Thyroid gland (tissue), 4 donors: ENCODE measurements at regions not wholly inside any gene's neighbourhood (a gene's known extent, or its start where the extent isn't known, plus 50 kb on each side); places are given as distances from the start of the nearest gene placed in this dataset.

Source experiments
- DNase-seq, 2 donors: peaks; one replicate each; pipeline ENCODE4 v3.0.0-alpha.2; 2019
- H3K27ac ChIP-seq, 3 donors: fragments of 200-600 bp; sonication (generic); 1 replicate in 2 of 3; 2 replicates in 1 of 3; pipeline ENCODE4 v1.5.1; 2016 to 2019; ENCODE audit warnings: mild to moderate bottlenecking in 1 of 3, moderate library complexity in 1 of 3
- H3K27me3 ChIP-seq: fragments of 200-600 bp; sonication (generic); one replicate; pipeline ENCODE4 v1.5.1; 2019
- H3K36me3 ChIP-seq, 2 donors: fragments of 200-600 bp; sonication (generic); one replicate each; pipeline ENCODE4 v1.5.1; 2016 to 2019
- H3K4me1 ChIP-seq, 2 donors: fragments of 200-600 bp; sonication (generic); one replicate each; pipeline ENCODE4 v1.5.1; 2017 to 2019
- H3K4me3 ChIP-seq, 3 donors: fragments of 200-600 bp; sonication (generic); replicated peaks in 1 of 3; 1 replicate in 2 of 3; 2 replicates in 1 of 3; pipeline ENCODE4 v1.5.1; 2016; ENCODE audit warnings: mild to moderate bottlenecking in 1 of 3
- H3K9me3 ChIP-seq: fragments of 200-600 bp; sonication (generic); one replicate; pipeline ENCODE4 v1.5.1; 2017
- POLR2A ChIP-seq, 2 donors: fragments of 450-650 bp; IDR thresholded peaks; one replicate each; pipeline ENCODE4 v1.6.1; 2017; ENCODE audit warnings: antibody characterized with exemption in 2 of 2, mild to moderate bottlenecking in 2 of 2, moderate library complexity in 1 of 2
- WGBS, 2 donors: methylation state at CpG; one replicate each; pipeline ENCODE4 v1.1.5; 2017; 5-methylcytosine and 5-hydroxymethylcytosine counted together
- intact Hi-C: fragments of 100-400 bp; cut with DNase I; formaldehyde crosslinking; loops from one replicate; pipeline ENCODE4 v1.15.1; 2023
- TF ChIP-seq, protein P1 (sequence below), 6 experiments: fragments of 200-600 bp in 3 of 6; fragments of 450-650 bp in 3 of 6; sonication (generic) in 3 of 6; IDR thresholded peaks; one replicate each; pipeline ENCODE4 v1.5.1; 2016 to 2019; ENCODE audit warnings: antibody characterized with exemption in 6 of 6, mild to moderate bottlenecking in 2 of 6, inconsistent platforms in 1 of 6, moderate library complexity in 1 of 6

DNA sequence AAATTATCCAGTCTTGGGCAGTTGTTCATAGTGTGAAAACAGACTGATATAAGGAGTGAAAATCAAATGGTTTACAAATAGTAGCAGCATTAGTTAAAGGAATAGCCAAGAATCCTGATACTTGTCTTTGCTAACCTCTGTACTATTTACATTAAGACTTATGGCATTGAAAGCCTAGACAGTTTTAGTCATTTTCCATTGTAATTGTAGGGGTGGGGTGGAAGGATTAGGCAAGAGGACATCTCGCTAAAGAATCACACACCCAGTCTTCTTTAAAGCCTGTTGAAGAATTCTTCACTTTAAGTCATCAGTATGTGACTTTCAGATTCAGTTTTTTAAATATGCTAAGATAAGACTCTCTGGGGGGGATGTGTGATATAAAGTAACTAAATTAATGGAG, 207.5 kb upstream of the PHACTR1 start:
- intact Hi-C loops = no loop called here
- no peak for DNase-seq
- Histone ChIP-seq H3K36me3 (no peaks in the 10 kb centered on the region), H3K4me3 (no peak overlapping the region), H3K27ac (no peak overlapping the region), H3K9me3 (no peaks in the 10 kb centered on the region), H3K4me1 (no peaks in the 10 kb centered on the region), H3K27me3 (no peaks in the 10 kb centered on the region)
- TF ChIP-seq, protein P1, sequence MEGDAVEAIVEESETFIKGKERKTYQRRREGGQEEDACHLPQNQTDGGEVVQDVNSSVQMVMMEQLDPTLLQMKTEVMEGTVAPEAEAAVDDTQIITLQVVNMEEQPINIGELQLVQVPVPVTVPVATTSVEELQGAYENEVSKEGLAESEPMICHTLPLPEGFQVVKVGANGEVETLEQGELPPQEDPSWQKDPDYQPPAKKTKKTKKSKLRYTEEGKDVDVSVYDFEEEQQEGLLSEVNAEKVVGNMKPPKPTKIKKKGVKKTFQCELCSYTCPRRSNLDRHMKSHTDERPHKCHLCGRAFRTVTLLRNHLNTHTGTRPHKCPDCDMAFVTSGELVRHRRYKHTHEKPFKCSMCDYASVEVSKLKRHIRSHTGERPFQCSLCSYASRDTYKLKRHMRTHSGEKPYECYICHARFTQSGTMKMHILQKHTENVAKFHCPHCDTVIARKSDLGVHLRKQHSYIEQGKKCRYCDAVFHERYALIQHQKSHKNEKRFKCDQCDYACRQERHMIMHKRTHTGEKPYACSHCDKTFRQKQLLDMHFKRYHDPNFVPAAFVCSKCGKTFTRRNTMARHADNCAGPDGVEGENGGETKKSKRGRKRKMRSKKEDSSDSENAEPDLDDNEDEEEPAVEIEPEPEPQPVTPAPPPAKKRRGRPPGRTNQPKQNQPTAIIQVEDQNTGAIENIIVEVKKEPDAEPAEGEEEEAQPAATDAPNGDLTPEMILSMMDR (IDR thresholded peaks at IDR 0.05) = no peak
- TF ChIP-seq POLR2A (IDR thresholded peaks at IDR 0.05) = no peak
- 77 to 81% methylated on average over 1 of the region's 1 CpG for WGBS, 2 donors

DNA sequence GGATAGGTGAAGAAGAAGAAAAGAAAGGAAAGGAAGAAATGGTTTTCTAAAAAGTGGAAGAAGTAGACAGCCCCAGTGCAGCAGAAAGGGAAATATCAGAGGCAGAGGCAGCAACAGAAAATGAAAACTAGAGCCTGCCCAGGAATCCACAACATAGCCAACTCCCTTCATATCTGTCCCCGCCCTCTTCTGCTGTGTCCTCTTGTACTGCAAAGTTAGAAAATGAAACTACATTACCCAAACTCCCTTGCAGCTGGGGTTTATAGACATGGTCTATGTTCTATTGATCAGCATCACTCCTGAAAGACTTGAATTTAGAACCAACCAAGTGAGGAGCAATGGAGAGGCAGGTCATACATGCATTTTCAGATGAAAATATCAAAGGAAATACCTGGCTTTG, 200.5 kb upstream of the PHACTR1 start:
- WGBS, 2 donors = 27 to 74% methylated on average over 1 of the region's 1 CpG
- intact Hi-C loops = no loop called here
- Histone ChIP-seq H3K9me3 (no peaks in the 10 kb centered on the region), H3K4me3 (no peak overlapping the region), H3K4me1 (no peaks in the 10 kb centered on the region), H3K27ac (no peak overlapping the region), H3K36me3 (no peaks in the 10 kb centered on the region), H3K27me3 (no peaks in the 10 kb centered on the region)
- DNase-seq = no peak
- TF ChIP-seq, protein P1 (IDR thresholded peaks at IDR 0.05) = no peak
- no peak for TF ChIP-seq POLR2A (IDR thresholded peaks at IDR 0.05)

DNA sequence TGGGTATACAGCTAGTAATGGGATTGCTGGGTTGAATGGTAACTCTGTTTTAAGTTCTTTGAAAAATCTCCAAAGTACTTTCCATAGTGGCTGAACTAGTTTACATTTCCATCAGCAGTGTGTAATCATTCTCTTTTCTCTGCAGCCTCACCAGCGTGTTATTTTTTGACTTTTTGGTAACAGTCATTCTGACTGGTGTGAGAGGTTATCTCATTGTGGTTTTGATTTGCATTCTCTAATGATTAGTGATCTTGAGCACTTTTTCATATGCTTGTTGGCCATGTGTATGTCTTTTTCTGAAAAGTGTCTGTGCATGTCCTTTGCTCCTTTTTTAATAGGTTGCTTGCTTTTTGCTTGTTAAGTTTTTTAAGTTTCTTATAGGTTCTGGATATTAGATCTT, 194.2 kb upstream of the PHACTR1 start:
- no peak overlapping the region for H3K4me3 ChIP-seq
- intact Hi-C loops = no loop called here
- H3K27ac ChIP-seq = no peak overlapping the region
- no peak for TF ChIP-seq POLR2A (IDR thresholded peaks at IDR 0.05)
- DNase-seq = no peak
- no peaks in the 10 kb centered on the region for H3K9me3 ChIP-seq
- H3K4me1 ChIP-seq = no peaks in the 10 kb centered on the region
- 86 to 91% methylated on average over 1 of the region's 1 CpG for WGBS, 2 donors
- H3K36me3 ChIP-seq = no peaks in the 10 kb centered on the region
- H3K27me3 ChIP-seq = no peaks in the 10 kb centered on the region

DNA sequence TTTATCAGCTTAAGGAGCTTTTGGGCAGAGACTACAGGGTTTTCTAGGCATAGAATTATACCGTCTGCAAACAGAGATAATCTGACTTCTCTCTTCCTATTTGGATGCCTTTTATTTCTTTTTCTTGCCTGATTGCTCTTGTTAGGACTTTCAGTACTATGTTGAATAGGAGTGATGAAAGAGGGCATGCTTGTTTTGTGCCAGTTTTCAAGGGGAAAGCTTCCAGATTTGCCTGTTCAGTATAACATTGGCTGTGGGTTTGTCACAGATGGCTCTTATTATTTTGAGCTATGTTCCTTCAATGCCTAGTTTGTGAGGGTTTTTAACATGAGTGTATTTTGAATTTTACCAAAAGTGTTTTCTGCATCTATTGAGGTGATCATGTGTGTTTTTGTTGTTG, 192.8 kb upstream of the PHACTR1 start:
- intact Hi-C loops = no loop called here
- Histone ChIP-seq H3K4me1 (no peaks in the 10 kb centered on the region), H3K27me3 (no peaks in the 10 kb centered on the region), H3K27ac (no peak overlapping the region), H3K4me3 (no peak overlapping the region), H3K9me3 (no peaks in the 10 kb centered on the region), H3K36me3 (no peaks in the 10 kb centered on the region)
- no peak for DNase-seq
- WGBS, 2 donors = 78 to 90% methylated on average over 1 of the region's 1 CpG
- TF ChIP-seq, protein P1 (IDR thresholded peaks at IDR 0.05) = no peak

DNA sequence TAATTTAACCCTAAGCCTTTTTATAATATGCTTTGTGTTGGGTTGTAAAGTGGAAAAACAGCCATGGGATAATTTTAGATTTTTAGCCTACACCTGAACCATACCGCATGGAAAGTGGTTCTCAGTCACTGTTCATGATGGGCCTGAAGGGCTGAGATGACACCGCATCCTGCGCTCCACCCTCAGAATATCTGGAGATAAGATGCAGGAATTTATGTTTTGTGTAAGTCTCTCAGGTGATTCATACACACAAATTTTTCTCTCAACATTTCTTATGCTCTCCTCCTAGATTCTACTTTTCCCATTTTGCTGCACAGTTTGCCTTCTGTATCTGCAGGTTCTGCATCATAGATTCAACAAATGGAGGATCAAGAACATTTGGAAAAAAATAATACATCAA, 191.3 kb upstream of the PHACTR1 start:
- TF ChIP-seq, protein P1 (IDR thresholded peaks at IDR 0.05) = no peak
- TF ChIP-seq POLR2A (IDR thresholded peaks at IDR 0.05) = no peak
- Histone ChIP-seq H3K4me3 (no peak overlapping the region), H3K27ac (no peak overlapping the region), H3K4me1 (no peaks in the 10 kb centered on the region), H3K9me3 (no peaks in the 10 kb centered on the region), H3K27me3 (no peaks in the 10 kb centered on the region), H3K36me3 (no peaks in the 10 kb centered on the region)
- WGBS, 2 donors = 81 to 98% methylated on average over 3 of the region's 3 CpGs
- intact Hi-C loops = no loop called here
- no peak for DNase-seq

DNA sequence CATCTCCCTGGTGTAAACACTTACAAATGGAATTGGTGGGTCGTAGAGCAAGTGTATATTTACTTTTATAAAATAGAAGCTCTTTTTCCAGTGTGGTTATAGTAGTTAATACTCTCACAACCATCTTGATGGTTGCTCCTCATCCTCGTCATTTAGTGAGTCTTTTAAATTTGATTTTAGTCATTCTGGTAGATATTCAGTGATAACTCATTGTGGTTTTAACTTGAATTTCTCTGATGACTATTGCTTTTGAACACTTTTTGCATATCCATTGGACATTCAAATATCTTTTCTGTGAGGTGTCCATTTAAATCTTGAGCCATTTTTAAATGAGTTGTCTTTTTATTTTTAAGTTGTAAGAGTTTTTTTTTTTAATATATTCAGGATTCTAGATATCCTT, 189.2 kb upstream of the PHACTR1 start:
- Histone ChIP-seq H3K36me3 (no peaks in the 10 kb centered on the region), H3K4me3 (no peak overlapping the region), H3K27me3 (no peaks in the 10 kb centered on the region), H3K4me1 (no peaks in the 10 kb centered on the region), H3K9me3 (no peaks in the 10 kb centered on the region), H3K27ac (no peak overlapping the region)
- 83 to 95% methylated on average over 2 of the region's 2 CpGs for WGBS, 2 donors
- intact Hi-C loops = no loop called here
- no peak for TF ChIP-seq POLR2A (IDR thresholded peaks at IDR 0.05)
- TF ChIP-seq, protein P1 (IDR thresholded peaks at IDR 0.05) = no peak
- DNase-seq = no peak
